ENCODE measurements at regions not wholly inside any gene's neighbourhood (a gene's known extent, or its start where the extent isn't known, plus 50 kb on each side); places are given as distances from the start of the nearest gene placed in this dataset.

DNA sequence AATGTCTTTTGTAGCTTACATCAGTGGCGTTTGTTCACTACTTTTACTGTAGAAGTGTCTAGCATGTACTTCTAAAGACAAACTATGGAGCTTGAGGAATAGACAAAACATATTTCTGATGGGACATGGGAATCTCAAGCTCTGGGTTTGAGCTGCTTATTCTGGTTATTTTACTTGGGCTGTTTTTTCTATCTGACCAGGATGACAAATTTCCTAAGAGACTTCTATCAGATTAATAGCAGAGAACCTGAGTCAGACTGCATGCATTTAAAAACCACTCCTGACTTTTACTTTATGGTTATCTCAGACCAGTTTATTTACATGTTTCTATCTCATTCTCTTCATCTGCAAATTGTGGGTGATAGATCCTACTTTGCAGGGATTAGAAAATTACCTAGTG is 1282.3 kb upstream of the GJE1 start:
- H3K36me3 ChIP-seq (ENCODE audit: low read depth) = peaks cover 8% of the 10 kb centered on the region
- POLR2A ChIA-PET (ENCODE audit: unreplicated experiment) = no interaction called here
- peaks cover 17% of the 10 kb centered on the region for H3K4me1 ChIP-seq (replicated peaks; ENCODE audit: insufficient read depth)
- H3K4me3 ChIP-seq = no peak overlapping the region
- no TSS peak for BruUV-seq (replicated peaks)
- no peak overlapping the region for H3K27ac ChIP-seq
- H3K9me3 ChIP-seq (ENCODE audit: insufficient read depth, low read depth) = 0 out of 2 replicates have a peak, but pooled peaks cover 3% of the 10 kb centered on the region
- CTCF ChIA-PET = no interaction called here
- intact Hi-C loops (cut with micrococcal nuclease; ENCODE audit: unreplicated experiment) = no loop called here
- H4K20me1 ChIP-seq (ENCODE audit: insufficient read depth) = no peaks in the 10 kb centered on the region
- TF ChIP-seq, protein P1, sequence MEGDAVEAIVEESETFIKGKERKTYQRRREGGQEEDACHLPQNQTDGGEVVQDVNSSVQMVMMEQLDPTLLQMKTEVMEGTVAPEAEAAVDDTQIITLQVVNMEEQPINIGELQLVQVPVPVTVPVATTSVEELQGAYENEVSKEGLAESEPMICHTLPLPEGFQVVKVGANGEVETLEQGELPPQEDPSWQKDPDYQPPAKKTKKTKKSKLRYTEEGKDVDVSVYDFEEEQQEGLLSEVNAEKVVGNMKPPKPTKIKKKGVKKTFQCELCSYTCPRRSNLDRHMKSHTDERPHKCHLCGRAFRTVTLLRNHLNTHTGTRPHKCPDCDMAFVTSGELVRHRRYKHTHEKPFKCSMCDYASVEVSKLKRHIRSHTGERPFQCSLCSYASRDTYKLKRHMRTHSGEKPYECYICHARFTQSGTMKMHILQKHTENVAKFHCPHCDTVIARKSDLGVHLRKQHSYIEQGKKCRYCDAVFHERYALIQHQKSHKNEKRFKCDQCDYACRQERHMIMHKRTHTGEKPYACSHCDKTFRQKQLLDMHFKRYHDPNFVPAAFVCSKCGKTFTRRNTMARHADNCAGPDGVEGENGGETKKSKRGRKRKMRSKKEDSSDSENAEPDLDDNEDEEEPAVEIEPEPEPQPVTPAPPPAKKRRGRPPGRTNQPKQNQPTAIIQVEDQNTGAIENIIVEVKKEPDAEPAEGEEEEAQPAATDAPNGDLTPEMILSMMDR (conservative IDR thresholded peaks at IDR 0.05) = no peak
- TF ChIP-seq EZH2 (IDR thresholded peaks at IDR 0.05; ENCODE audit: low read depth) = no peak
- H2AFZ ChIP-seq = no peak overlapping the region
- H3K9me2 ChIP-seq (ENCODE audit: insufficient read depth) = no peaks in the 10 kb centered on the region; the same call in 1 of the 2 replicates
- no peak overlapping the region for H3K4me2 ChIP-seq
- no peaks in the 10 kb centered on the region for H3K79me2 ChIP-seq (ENCODE audit: low read depth)
- no peaks in the 10 kb centered on the region for H3K27me3 ChIP-seq (ENCODE audit: insufficient read depth, low read depth)
- H3F3A ChIP-seq (ENCODE audit: insufficient read depth, low read depth) = no peaks in the 10 kb centered on the region
- no peak for DNase-seq

GRCh38 chr6:140849456-140849855 is 1283.3 kb upstream of the GJE1 start:
- H3K27ac ChIP-seq = no peak overlapping the region
- H3K4me2 ChIP-seq = no peak overlapping the region
- H3K79me2 ChIP-seq (ENCODE audit: low read depth) = no peaks in the 10 kb centered on the region
- intact Hi-C loops (cut with micrococcal nuclease; ENCODE audit: unreplicated experiment) = no loop called here
- peaks cover 17% of the 10 kb centered on the region for H3K4me1 ChIP-seq (replicated peaks; ENCODE audit: insufficient read depth)
- peaks cover 11% of the 10 kb centered on the region for H3K36me3 ChIP-seq (ENCODE audit: low read depth)
- 0 out of 2 replicates have a peak, but pooled peaks cover 3% of the 10 kb centered on the region for H3K9me3 ChIP-seq (ENCODE audit: insufficient read depth, low read depth)
- ChIA-PET POLR2A (ENCODE audit: unreplicated experiment) (no interaction called here), CTCF (no interaction called here)
- TF ChIP-seq, protein P1 (conservative IDR thresholded peaks at IDR 0.05) = no peak
- TF ChIP-seq EZH2 (IDR thresholded peaks at IDR 0.05; ENCODE audit: low read depth) = no peak
- H3K27me3 ChIP-seq (ENCODE audit: insufficient read depth, low read depth) = no peaks in the 10 kb centered on the region
- no peak for DNase-seq
- no peak overlapping the region for H2AFZ ChIP-seq
- no peaks in the 10 kb centered on the region; the same call in 1 of the 2 replicates for H3K9me2 ChIP-seq (ENCODE audit: insufficient read depth)
- no peaks in the 10 kb centered on the region for H3F3A ChIP-seq (ENCODE audit: insufficient read depth, low read depth)
- no peaks in the 10 kb centered on the region for H4K20me1 ChIP-seq (ENCODE audit: insufficient read depth)
- no peak overlapping the region for H3K4me3 ChIP-seq
- no TSS peak for BruUV-seq (replicated peaks)

DNA sequence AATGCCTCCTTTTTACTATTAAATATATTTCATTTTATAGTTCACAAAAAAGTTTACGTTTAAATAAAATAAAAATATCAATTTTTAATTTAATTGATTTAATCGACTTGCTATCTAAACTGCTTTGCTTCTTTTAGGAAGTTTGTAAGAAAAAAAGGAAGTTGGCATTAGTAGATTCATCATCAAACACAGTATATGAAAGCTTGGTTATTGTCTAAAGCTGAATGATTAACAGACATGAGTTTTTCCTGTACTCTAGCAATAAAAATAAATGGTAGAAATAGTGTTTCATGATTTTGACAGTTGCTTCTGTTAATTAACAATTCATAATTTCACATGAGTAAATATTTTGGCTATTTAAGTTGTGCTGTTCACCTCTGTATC is 1285.5 kb upstream of the GJE1 start:
- no peak for DNase-seq
- no peaks in the 10 kb centered on the region for H3F3A ChIP-seq (ENCODE audit: insufficient read depth, low read depth)
- H2AFZ ChIP-seq = no peak overlapping the region
- no peaks in the 10 kb centered on the region for H3K79me2 ChIP-seq (ENCODE audit: low read depth)
- no peaks in the 10 kb centered on the region for H3K27me3 ChIP-seq (ENCODE audit: insufficient read depth, low read depth)
- ChIA-PET CTCF (no interaction called here), POLR2A (ENCODE audit: unreplicated experiment) (no interaction called here)
- H3K4me1 ChIP-seq (replicated peaks; ENCODE audit: insufficient read depth) = peaks cover 17% of the 10 kb centered on the region
- H3K9me2 ChIP-seq (ENCODE audit: insufficient read depth) = no peaks in the 10 kb centered on the region; the same call in 1 of the 2 replicates
- intact Hi-C loops (cut with micrococcal nuclease; ENCODE audit: unreplicated experiment) = no loop called here
- H3K4me3 ChIP-seq = no peak overlapping the region
- no peak overlapping the region for H3K27ac ChIP-seq
- 0 out of 2 replicates have a peak, but pooled peaks cover 3% of the 10 kb centered on the region for H3K9me3 ChIP-seq (ENCODE audit: insufficient read depth, low read depth)
- peaks cover 11% of the 10 kb centered on the region for H3K36me3 ChIP-seq (ENCODE audit: low read depth)
- H3K4me2 ChIP-seq = no peak overlapping the region
- no peak for TF ChIP-seq EZH2 (IDR thresholded peaks at IDR 0.05; ENCODE audit: low read depth)
- TF ChIP-seq, protein P1 (conservative IDR thresholded peaks at IDR 0.05) = no peak
- no TSS peak for BruUV-seq (replicated peaks)
- no peaks in the 10 kb centered on the region for H4K20me1 ChIP-seq (ENCODE audit: insufficient read depth)

Data from PC-9 (cell line).